ENCODE measurements at regions not wholly inside any gene's neighbourhood (a gene's known extent, or its start where the extent isn't known, plus 50 kb on each side); places are given as distances from the start of the nearest gene placed in this dataset.

DNA sequence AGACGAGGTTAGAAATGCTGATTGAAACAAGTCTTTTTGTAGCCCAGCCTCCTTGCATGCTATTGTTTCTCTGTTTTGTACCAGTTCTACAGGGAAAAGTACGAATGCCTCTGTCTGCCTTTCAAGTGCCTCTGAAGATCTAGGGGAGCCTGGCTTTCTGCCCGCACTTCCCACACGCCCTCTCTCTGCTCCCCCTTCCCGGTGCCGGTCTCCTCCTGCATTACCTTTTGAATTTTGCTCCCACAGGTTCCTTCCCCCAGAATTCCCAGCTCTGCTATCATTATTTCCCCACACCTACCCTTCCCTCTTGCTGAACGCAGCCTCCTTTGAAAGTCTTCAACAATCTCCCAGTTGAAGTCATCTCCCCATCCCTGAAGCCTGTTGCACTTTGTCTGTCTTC is 689.7 kb downstream of the BCL11B start:
- no peaks in the 10 kb centered on the region for H3F3A ChIP-seq (ENCODE audit: insufficient read depth, low read length, poor library complexity, severe bottlenecking)
- TF ChIP-seq SMC3 (conservative IDR thresholded peaks at IDR 0.05; ENCODE audit: poor library complexity) (no peak), EP300 (conservative IDR thresholded peaks at IDR 0.05; ENCODE audit: poor library complexity, severe bottlenecking) (no peak), RAD21 (conservative IDR thresholded peaks at IDR 0.05) (no peak), TAF1 (IDR thresholded peaks at IDR 0.05; ENCODE audit: low read depth) (no peak), POLR2AphosphoS5 (IDR thresholded peaks at IDR 0.05) (no peak), MXI1 (conservative IDR thresholded peaks at IDR 0.05; ENCODE audit: poor library complexity, severe bottlenecking) (no peak), EZH2 (IDR thresholded peaks at IDR 0.05; ENCODE audit: borderline replicate concordance, insufficient read depth, low read length, poor library complexity, severe bottlenecking) (no peak)
- TF ChIP-seq, protein P1, sequence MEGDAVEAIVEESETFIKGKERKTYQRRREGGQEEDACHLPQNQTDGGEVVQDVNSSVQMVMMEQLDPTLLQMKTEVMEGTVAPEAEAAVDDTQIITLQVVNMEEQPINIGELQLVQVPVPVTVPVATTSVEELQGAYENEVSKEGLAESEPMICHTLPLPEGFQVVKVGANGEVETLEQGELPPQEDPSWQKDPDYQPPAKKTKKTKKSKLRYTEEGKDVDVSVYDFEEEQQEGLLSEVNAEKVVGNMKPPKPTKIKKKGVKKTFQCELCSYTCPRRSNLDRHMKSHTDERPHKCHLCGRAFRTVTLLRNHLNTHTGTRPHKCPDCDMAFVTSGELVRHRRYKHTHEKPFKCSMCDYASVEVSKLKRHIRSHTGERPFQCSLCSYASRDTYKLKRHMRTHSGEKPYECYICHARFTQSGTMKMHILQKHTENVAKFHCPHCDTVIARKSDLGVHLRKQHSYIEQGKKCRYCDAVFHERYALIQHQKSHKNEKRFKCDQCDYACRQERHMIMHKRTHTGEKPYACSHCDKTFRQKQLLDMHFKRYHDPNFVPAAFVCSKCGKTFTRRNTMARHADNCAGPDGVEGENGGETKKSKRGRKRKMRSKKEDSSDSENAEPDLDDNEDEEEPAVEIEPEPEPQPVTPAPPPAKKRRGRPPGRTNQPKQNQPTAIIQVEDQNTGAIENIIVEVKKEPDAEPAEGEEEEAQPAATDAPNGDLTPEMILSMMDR (IDR thresholded peaks at IDR 0.05; ENCODE audit: poor library complexity, severe bottlenecking): no peak
- TF ChIP-seq, protein P2, sequence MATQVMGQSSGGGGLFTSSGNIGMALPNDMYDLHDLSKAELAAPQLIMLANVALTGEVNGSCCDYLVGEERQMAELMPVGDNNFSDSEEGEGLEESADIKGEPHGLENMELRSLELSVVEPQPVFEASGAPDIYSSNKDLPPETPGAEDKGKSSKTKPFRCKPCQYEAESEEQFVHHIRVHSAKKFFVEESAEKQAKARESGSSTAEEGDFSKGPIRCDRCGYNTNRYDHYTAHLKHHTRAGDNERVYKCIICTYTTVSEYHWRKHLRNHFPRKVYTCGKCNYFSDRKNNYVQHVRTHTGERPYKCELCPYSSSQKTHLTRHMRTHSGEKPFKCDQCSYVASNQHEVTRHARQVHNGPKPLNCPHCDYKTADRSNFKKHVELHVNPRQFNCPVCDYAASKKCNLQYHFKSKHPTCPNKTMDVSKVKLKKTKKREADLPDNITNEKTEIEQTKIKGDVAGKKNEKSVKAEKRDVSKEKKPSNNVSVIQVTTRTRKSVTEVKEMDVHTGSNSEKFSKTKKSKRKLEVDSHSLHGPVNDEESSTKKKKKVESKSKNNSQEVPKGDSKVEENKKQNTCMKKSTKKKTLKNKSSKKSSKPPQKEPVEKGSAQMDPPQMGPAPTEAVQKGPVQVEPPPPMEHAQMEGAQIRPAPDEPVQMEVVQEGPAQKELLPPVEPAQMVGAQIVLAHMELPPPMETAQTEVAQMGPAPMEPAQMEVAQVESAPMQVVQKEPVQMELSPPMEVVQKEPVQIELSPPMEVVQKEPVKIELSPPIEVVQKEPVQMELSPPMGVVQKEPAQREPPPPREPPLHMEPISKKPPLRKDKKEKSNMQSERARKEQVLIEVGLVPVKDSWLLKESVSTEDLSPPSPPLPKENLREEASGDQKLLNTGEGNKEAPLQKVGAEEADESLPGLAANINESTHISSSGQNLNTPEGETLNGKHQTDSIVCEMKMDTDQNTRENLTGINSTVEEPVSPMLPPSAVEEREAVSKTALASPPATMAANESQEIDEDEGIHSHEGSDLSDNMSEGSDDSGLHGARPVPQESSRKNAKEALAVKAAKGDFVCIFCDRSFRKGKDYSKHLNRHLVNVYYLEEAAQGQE (IDR thresholded peaks at IDR 0.05; ENCODE audit: borderline replicate concordance): no peak

DNA sequence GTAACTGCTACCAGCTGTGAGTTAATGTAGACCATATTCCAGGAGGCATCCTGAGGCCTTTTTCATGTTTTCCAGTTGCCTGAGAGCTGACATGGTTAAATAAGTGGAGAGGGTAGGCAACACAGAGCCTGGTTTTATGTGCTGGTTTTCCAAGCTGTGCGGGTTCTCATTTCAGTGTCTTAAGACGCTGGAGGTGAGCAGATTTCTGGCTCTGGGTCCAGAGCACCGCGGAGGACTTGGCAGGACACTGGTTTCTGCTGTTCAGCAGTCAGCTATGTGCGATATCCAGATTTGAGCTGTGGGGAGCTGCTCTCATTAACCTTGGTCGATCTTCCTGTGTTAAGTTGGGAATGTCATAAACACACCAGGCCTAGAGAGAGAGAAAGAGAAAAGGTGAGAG is 680.8 kb downstream of the BCL11B start:
- H3K27me3 ChIP-seq (ENCODE audit: insufficient read depth, low read depth, low read length): no peaks in the 10 kb centered on the region
- no peaks in the 10 kb centered on the region for H3K9me3 ChIP-seq (ENCODE audit: low read length)
- no peak overlapping the region for H2AFZ ChIP-seq (ENCODE audit: low read depth, low read length)
- TF ChIP-seq EZH2 (IDR thresholded peaks at IDR 0.05; ENCODE audit: borderline replicate concordance, insufficient read depth, low read length, poor library complexity, severe bottlenecking) (no peak), TAF1 (IDR thresholded peaks at IDR 0.05; ENCODE audit: low read depth) (no peak), POLR2AphosphoS5 (IDR thresholded peaks at IDR 0.05) (no peak), SMC3 (conservative IDR thresholded peaks at IDR 0.05; ENCODE audit: poor library complexity) (no peak), RAD21 (conservative IDR thresholded peaks at IDR 0.05) (no peak), EP300 (conservative IDR thresholded peaks at IDR 0.05; ENCODE audit: poor library complexity, severe bottlenecking) (no peak), MXI1 (conservative IDR thresholded peaks at IDR 0.05; ENCODE audit: poor library complexity, severe bottlenecking) (no peak)
- TF ChIP-seq, protein P1 (IDR thresholded peaks at IDR 0.05; ENCODE audit: poor library complexity, severe bottlenecking): no peak
- TF ChIP-seq, protein P2 (IDR thresholded peaks at IDR 0.05; ENCODE audit: borderline replicate concordance): no peak
- no peak overlapping the region for H3K4me2 ChIP-seq (ENCODE audit: low read length)
- H3K27ac ChIP-seq (ENCODE audit: low read length): no peak overlapping the region
- no peaks in the 10 kb centered on the region for H3K9me2 ChIP-seq (ENCODE audit: insufficient read depth, low read length)
- H3K36me3 ChIP-seq (ENCODE audit: insufficient read depth, low read length): no peaks in the 10 kb centered on the region
- H3K4me3 ChIP-seq (ENCODE audit: low read length): no peak overlapping the region
- no peaks in the 10 kb centered on the region for H4K20me1 ChIP-seq (ENCODE audit: insufficient read depth)
- no peak overlapping the region for H3K9ac ChIP-seq (ENCODE audit: low read length)
- no peaks in the 10 kb centered on the region for H3F3A ChIP-seq (ENCODE audit: insufficient read depth, low read length, poor library complexity, severe bottlenecking)
- H3K79me2 ChIP-seq (replicated peaks; ENCODE audit: insufficient read depth, low read length): no peaks in the 10 kb centered on the region

More for the DNA sequence above, 689.7 kb downstream of the BCL11B start:
- Histone ChIP-seq H3K9me3 (ENCODE audit: low read length) (no peaks in the 10 kb centered on the region), H3K9me2 (ENCODE audit: insufficient read depth, low read length) (no peaks in the 10 kb centered on the region), H3K27me3 (ENCODE audit: insufficient read depth, low read depth, low read length) (no peaks in the 10 kb centered on the region), H3K4me3 (ENCODE audit: low read length) (no peak overlapping the region), H2AFZ (ENCODE audit: low read depth, low read length) (no peak overlapping the region), H4K20me1 (ENCODE audit: insufficient read depth) (no peaks in the 10 kb centered on the region), H3K36me3 (ENCODE audit: insufficient read depth, low read length) (no peaks in the 10 kb centered on the region), H3K79me2 (replicated peaks; ENCODE audit: insufficient read depth, low read length) (no peaks in the 10 kb centered on the region), H3K4me2 (ENCODE audit: low read length) (no peak overlapping the region), H3K9ac (ENCODE audit: low read length) (no peak overlapping the region), H3K27ac (ENCODE audit: low read length) (no peak overlapping the region)

Measured in neural cell (in vitro differentiated cells).